HG02588 (cell line): ENCODE measurements at regions not wholly inside any gene's neighbourhood (a gene's known extent, or its start where the extent isn't known, plus 50 kb on each side); places are given as distances from the start of the nearest gene placed in this dataset.
"Not testable (repeated sequence)": the region's sequence is repeated elsewhere in the genome, so short reads cannot be mapped to it uniquely, and the experiment has no call there.

Experiments
- ATAC-seq: cut with Tn5 transposase; IDR thresholded peaks from one replicate; pipeline ENCODE4 v1.9.1; 2021; ENCODE audit warnings: mild to moderate bottlenecking, moderate library complexity; ENCODE audit not compliant: unreplicated experiment

DNA sequence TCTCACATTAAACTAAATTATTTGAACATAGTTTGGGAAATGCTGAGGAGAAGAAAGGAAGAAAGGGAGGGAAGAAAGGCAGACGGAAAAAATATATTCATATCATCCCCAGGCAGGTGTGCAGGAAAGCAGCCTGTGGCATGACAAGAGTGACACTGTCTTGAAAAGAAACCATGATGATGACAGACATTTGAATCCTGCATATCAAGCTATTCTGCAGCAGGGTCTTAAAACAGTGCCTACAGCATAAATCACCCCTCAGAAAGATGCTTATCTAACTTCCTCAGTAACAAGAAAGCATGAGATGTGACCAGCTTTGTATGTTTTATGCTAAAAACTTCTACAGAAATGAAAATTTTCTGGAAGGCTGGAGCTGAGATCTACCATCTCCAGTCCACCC lies 144.5 kb upstream of the GRM7 start:
- ATAC-seq, result no peak

- ATAC-seq, result peak; percentile 95
Measured at GRCh38 chr3:6717026-6717943, 143.6 kb upstream of the GRM7 start.

DNA sequence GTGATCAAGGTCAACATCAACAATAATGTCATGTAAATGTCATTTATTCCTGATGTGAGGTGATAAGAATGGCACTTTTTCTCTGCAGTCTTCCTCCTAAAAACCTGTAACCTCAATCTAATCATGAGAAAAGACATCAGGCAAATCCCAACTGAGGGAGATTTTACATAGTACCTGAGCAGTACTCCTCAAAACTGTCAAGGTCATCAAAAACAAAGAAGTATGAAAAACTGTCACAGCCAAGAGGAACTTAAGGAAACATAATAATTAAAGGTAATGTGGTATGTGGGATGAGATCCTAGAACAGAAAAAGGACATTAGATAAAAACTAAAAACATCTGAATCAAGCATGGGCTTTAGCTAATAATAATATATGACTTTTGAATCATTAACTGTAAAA lies 140.9 kb upstream of the GRM7 start:
- no peak for ATAC-seq

- no peak for ATAC-seq
Measured at GRCh38 chr3:6721491-6721890, 139.4 kb upstream of the GRM7 start.

GRCh38 chr3:6723205-6723604 lies 137.7 kb upstream of the GRM7 start:
- no peak for ATAC-seq

DNA sequence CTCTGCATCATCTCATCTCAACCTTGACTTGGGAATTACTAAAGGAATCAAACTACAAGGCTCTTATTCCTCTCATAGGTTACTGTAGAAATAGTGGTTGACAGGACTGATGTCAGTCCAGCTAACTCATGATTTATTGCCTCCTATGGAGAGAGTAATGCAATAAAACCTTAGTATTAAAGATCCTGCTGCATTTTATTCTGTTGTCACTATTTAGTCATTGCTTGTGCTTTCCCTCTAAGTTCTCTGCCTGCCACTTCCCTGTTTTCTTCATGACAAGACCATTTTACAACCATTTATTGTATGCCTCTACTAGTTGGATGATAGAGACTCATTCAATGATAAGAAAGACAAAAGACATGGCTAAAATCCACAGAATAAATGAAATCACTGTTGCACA lies 134.1 kb upstream of the GRM7 start:
- ATAC-seq, result no peak

DNA sequence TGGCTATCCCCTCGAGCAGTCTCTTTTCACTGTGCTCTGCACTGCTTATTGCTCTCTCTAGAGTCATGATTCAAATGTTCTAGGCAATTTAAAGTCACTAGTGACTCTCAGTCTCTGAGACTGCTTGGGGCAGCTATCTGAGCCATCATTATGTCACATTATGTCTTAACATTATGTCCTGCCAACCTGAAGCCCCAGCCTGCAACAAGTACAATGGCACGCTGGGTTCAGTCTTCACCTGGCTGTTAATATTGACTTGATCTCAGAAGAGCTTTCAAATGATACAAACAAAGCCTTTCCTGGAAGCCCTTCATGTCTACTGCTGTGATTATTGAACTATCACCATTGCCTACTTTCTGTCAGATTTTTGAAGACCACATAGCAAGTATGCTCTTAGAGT lies 128.1 kb upstream of the GRM7 start:
- ATAC-seq, result no peak

GRCh38 chr3:6733699-6734394 lies 127.1 kb upstream of the GRM7 start:
- no peak for ATAC-seq

- no peak for ATAC-seq
Measured at GRCh38 chr3:6734395-6734746, 126.5 kb upstream of the GRM7 start.

- ATAC-seq, result no peak
Measured at GRCh38 chr3:6736836-6737629, 123.9 kb upstream of the GRM7 start.

DNA sequence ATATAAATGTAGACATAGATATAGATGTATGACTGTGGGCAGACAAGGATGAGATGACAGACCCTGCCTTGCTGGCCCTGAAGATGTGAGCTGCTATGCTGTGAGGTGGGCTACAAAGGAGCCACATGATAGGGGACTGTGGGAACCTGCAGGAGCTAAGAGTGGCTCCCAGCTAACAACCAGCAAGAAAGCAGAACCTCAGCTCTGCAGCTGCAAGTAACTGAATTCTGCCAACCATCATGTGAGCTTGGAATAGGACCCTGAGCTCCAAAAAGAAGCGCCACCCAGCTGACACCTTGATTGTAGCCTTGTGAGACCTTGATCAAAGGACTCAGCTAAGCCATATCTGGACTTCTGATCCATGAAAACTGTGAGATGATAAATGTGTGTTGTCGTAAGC lies 123.3 kb upstream of the GRM7 start:
- no peak for ATAC-seq

DNA sequence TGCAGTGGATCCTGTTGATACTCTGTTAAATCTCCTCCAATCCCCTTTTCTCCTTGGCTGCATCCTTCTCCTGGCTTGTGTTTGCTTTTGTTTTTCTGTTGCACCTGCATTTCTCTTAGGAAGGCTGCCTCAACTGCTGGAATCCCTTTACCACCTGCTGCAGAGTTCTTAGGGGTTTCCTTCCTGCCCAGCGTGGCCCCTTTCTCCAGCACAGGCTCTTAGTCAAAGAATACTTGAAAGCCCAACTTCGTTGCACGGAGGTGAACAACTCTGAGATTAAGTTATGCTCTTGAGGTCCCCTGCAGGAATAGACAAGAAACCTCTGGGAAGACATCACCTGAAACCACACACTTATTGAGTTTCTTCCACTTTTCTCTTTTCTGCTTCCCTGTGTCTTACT lies 121.6 kb upstream of the GRM7 start:
- no peak for ATAC-seq

- no peak for ATAC-seq
Measured at GRCh38 chr3:6743067-6743720, 117.7 kb upstream of the GRM7 start.

DNA sequence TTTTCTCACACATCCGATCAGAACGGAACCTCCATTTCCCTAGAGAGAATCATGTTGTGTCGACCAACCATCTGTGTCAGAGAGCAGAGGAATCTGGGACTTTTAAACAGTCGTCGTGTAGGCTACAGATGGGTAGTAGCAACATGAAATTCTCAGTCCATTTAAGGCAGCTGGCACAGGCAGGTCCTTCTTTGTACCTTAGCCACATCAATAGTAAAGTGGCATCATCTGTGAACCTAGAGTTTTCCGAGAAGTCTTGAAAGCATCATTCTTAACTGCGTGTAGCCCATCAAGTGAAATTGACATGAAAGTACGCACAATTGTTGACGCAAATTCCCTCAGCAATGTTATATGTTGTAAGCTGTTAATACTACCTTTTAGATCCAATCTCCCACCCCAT lies 114.5 kb upstream of the GRM7 start:
- ATAC-seq, result no peak

DNA sequence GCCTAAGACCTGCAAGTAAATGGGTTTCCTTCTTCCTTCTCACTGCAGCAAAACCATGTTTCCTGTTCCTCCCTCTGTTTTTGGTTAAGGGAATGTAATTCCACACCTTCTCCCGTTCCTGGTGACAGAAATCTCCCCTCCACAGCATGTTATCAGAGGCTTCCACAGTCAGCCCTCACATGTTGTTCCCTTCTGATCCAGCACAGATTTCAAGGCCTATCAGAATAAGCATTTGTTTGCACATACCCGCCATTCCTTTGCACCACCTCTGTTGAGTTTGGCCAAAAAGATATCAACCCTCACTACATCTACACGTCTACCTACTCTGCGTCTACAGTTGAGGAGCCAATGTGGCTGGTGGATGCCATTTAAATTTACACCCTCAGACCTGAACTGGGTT lies 113.9 kb upstream of the GRM7 start:
- ATAC-seq, result no peak

DNA sequence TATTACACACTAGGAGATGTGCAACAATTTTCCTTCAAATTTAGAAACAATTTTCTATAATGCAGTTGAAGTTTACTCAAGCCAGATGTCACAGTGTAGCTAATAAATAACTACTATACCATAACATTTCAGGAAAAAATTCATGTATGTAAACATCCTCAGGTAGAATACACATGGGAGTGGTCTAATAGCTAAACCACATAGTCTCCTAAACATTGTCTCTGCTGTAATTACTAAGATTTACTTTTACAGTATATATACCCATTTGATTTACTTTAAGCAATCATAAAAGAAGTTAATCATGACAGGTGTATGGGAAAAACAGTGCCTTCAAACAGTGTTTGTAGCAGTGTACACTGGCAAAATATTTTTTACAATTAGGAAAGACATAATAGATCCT lies 110.1 kb upstream of the GRM7 start:
- no peak for ATAC-seq

GRCh38 chr3:6753536-6753935 lies 107.4 kb upstream of the GRM7 start:
- no peak for ATAC-seq

GRCh38 chr3:6769532-6770396 lies 91.2 kb upstream of the GRM7 start:
- not testable (repeated sequence) for ATAC-seq

GRCh38 chr3:6770397-6770690 lies 90.6 kb upstream of the GRM7 start:
- no peak for ATAC-seq

DNA sequence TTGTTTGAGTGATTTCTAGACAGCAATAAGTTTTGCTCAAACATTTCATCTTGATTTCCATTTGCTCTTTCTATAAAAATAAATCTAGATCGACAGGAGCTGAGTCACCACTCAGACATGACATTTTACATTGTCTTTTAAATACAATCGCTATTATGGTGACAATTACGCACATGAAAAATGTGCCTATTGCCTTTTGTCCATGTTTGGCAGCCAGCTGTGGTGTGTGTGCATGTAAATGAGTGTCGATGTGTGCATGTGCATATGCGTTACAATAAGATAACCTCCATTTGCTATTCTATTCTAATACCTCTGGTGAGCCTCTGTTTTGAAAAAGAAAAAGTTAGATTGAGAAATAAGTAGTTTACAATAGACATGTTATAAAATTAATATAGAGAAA lies 89.7 kb upstream of the GRM7 start:
- no peak for ATAC-seq
